ENCODE measurements at regions not wholly inside any gene's neighbourhood (a gene's known extent, or its start where the extent isn't known, plus 50 kb on each side); places are given as distances from the start of the nearest gene placed in this dataset.

DNA sequence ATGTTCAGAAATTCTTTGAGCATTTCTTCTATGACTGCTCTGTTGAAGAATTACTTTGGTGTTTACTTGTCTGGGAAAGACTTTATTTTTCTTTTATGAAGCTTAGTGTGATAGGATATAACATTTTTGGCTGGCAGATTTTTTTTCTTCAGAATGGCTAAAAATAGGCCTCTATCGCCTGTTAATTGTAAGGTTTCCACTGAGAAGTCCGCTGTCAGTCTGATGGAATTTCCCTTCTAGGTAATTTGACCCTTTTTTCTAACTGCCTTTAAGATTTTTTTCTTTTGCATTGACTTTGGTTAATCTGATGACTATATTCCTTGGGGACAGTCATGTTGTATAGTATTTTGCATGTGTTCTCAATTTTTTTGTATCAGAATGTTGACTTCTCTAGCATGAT, 590.7 kb downstream of the ADCYAP1 start:
- Mint-ChIP-seq H3K4me1 (no peaks in the 10 kb centered on the region), H3K4me3 (no peak overlapping the region), H3K27me3 (ENCODE audit: low read depth) (peaks cover 5% of the 10 kb centered on the region), H3K27ac (no peak overlapping the region), H3K36me3 (no peaks in the 10 kb centered on the region), H3K9me3 (peaks cover 27% of the 10 kb centered on the region)
- TF ChIP-seq, protein P1, sequence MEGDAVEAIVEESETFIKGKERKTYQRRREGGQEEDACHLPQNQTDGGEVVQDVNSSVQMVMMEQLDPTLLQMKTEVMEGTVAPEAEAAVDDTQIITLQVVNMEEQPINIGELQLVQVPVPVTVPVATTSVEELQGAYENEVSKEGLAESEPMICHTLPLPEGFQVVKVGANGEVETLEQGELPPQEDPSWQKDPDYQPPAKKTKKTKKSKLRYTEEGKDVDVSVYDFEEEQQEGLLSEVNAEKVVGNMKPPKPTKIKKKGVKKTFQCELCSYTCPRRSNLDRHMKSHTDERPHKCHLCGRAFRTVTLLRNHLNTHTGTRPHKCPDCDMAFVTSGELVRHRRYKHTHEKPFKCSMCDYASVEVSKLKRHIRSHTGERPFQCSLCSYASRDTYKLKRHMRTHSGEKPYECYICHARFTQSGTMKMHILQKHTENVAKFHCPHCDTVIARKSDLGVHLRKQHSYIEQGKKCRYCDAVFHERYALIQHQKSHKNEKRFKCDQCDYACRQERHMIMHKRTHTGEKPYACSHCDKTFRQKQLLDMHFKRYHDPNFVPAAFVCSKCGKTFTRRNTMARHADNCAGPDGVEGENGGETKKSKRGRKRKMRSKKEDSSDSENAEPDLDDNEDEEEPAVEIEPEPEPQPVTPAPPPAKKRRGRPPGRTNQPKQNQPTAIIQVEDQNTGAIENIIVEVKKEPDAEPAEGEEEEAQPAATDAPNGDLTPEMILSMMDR (IDR thresholded peaks at IDR 0.05; ENCODE audit: unreplicated experiment): no peak
- DNase-seq (ENCODE audit: low spot score in 2 of 2, unreplicated experiment in 2 of 2): no peak

DNA sequence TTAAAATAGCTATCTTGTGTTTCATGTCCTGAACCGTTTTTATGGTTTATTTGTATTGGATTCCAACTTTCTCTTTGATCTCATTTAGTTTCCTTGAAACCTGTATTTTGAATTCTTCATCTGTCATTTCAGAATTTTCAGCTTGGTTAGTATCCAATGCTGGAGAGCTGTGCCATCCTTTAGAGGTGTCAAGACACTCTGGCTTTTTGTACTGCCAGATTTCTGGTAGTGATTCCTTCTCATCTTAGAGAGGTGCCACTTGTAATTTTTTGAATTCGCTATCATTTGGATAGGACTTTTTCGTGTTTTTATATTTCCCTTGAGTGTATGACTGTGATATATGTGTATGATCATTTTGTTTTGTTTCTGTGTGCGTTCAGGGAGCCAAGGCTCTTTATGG, 591.4 kb downstream of the ADCYAP1 start:
- no peaks in the 10 kb centered on the region for H3K4me1 Mint-ChIP-seq
- no peak overlapping the region for H3K4me3 Mint-ChIP-seq
- no peak for DNase-seq (ENCODE audit: low spot score in 2 of 2, unreplicated experiment in 2 of 2)
- no peak overlapping the region for H3K27ac Mint-ChIP-seq
- peaks cover 26% of the 10 kb centered on the region for H3K9me3 Mint-ChIP-seq
- H3K27me3 Mint-ChIP-seq (ENCODE audit: low read depth): peaks cover 5% of the 10 kb centered on the region
- TF ChIP-seq, protein P1 (IDR thresholded peaks at IDR 0.05; ENCODE audit: unreplicated experiment): no peak
- H3K36me3 Mint-ChIP-seq: no peaks in the 10 kb centered on the region

DNA sequence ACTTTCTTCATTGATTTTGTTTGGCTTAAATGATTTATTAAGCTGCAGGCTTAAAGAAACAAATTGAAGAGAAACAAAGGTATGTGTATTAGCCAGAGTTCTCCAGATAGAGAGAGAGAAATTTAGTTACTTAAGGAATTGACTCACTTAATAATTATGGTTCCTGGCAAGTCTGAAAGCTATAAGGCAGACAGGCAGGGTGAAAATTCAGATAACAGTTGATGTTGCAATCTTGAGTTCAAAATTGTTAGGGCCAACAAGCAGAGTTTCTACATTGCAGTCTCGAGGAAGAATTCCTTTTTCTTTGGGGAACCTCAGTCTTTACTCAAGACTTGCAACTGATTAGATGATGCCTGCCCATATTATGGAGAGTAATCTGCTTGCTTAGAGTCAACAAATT, 593.5 kb downstream of the ADCYAP1 start:
- TF ChIP-seq, protein P1 (IDR thresholded peaks at IDR 0.05; ENCODE audit: unreplicated experiment): no peak
- Mint-ChIP-seq H3K27me3 (ENCODE audit: low read depth) (peaks cover 4% of the 10 kb centered on the region), H3K4me1 (no peaks in the 10 kb centered on the region), H3K27ac (no peak overlapping the region), H3K36me3 (no peaks in the 10 kb centered on the region), H3K4me3 (no peak overlapping the region), H3K9me3 (peaks cover 17% of the 10 kb centered on the region)
- DNase-seq (ENCODE audit: low spot score in 2 of 2, unreplicated experiment in 2 of 2): no peak

DNA sequence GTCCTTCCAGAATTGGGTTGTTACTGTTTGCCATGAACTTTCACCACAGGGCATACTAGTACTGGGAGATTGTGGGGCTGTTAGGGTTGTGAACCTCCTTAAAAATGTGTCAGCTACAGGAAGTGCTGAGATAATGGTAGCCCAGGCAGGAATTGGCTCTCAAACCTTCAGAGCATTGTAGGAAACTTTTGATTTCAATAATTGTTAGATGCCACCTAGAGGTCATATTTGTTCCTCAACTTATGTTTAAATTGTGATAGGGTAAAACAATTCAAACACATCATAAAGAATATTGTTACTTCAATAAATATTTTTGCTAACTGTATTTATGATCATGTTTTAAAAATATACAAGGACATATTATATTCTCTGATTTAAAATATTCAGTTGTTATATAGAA, 594.6 kb downstream of the ADCYAP1 start:
- peaks cover 2% of the 10 kb centered on the region for H3K27me3 Mint-ChIP-seq (ENCODE audit: low read depth)
- H3K4me3 Mint-ChIP-seq: no peak overlapping the region
- H3K27ac Mint-ChIP-seq: no peak overlapping the region
- no peaks in the 10 kb centered on the region for H3K36me3 Mint-ChIP-seq
- H3K9me3 Mint-ChIP-seq: peaks cover 15% of the 10 kb centered on the region
- TF ChIP-seq, protein P1 (IDR thresholded peaks at IDR 0.05; ENCODE audit: unreplicated experiment): peak; percentile 22
- H3K4me1 Mint-ChIP-seq: no peaks in the 10 kb centered on the region
- DNase-seq (ENCODE audit: low spot score in 2 of 2, unreplicated experiment in 2 of 2): no peak

DNA sequence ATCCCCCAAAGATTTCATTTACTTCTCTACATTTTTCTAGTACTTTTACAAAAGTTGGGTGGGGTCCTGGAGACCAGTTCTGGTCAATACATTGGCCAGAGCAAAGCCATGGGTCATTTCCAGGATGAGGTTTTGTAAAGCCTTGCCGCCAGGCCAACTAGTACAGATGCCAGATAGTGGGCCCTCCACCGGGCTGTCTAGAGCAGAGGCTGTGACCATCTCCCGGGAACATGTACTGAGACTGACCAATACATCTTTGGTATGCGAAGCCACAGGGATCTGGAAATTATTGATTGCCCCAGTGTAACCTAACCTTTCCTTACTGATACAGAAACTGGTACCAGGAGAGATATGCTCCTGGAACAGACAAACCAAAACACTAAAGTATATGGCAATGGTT, 599.2 kb downstream of the ADCYAP1 start:
- Mint-ChIP-seq H3K4me3 (no peak overlapping the region), H3K27me3 (ENCODE audit: low read depth) (peaks cover 4% of the 10 kb centered on the region), H3K27ac (no peak overlapping the region), H3K9me3 (no peaks in the 10 kb centered on the region), H3K36me3 (no peaks in the 10 kb centered on the region), H3K4me1 (no peaks in the 10 kb centered on the region)
- TF ChIP-seq, protein P1 (IDR thresholded peaks at IDR 0.05; ENCODE audit: unreplicated experiment): no peak
- no peak for DNase-seq (ENCODE audit: low spot score in 2 of 2, unreplicated experiment in 2 of 2)

DNA sequence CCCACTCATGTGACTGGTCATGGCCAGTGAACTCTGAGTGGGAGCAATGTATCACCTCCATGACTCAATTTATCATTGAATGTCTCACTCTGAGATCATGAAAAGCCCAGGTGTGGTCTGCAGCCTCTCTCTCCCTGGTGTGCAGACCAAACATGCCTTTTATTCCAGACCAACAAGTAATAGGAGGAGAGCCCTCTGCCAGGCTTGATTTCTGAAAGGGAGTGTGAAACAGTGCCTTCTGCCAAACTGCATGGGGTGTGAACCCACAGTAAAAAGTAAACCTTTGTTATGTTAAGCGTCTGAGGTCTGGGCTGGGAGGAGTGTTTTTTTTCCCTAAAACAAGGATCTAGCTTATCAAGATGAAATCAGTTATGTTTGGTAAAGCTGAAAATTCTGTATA, 601.2 kb downstream of the ADCYAP1 start:
- H3K9me3 Mint-ChIP-seq: no peaks in the 10 kb centered on the region
- H3K36me3 Mint-ChIP-seq: no peaks in the 10 kb centered on the region
- no peaks in the 10 kb centered on the region for H3K4me1 Mint-ChIP-seq
- no peak for DNase-seq (ENCODE audit: low spot score in 2 of 2, unreplicated experiment in 2 of 2)
- no peak overlapping the region for H3K4me3 Mint-ChIP-seq
- H3K27me3 Mint-ChIP-seq (ENCODE audit: low read depth): peaks cover 4% of the 10 kb centered on the region
- TF ChIP-seq, protein P1 (IDR thresholded peaks at IDR 0.05; ENCODE audit: unreplicated experiment): no peak
- no peak overlapping the region for H3K27ac Mint-ChIP-seq

Measured in mesothelial cell of epicardium (in vitro differentiated cells).